DND-41 (cell line): ENCODE measurements at regions not wholly inside any gene's neighbourhood (a gene's known extent, or its start where the extent isn't known, plus 50 kb on each side); places are given as distances from the start of the nearest gene placed in this dataset.

Experiments
- ATAC-seq: fragments of 200-7000 bp; cut with Tn5 transposase; 3 replicates; pipeline ENCODE4 v1.9.1; 2021; ENCODE audit warnings: low read depth; ENCODE audit not compliant: insufficient read depth
- DNase-seq: peaks from one replicate; pipeline ENCODE4 v3.0.0-alpha.2; 2020
- H2AFZ ChIP-seq: 2 replicates; pipeline ENCODE4 v1.6.0; 2012; ENCODE audit warnings: low read depth, low read length
- H3K27ac ChIP-seq: 2 replicates; pipeline ENCODE4 v1.5.1; 2012; ENCODE audit warnings: low read length, inconsistent platforms
- H3K27me3 ChIP-seq: fragments of 200-600 bp; sonication (generic); 2 replicates; pipeline ENCODE4 v1.6.0; 2012; ENCODE audit warnings: low read length, mild to moderate bottlenecking, inconsistent platforms; ENCODE audit not compliant: insufficient read depth, poor library complexity
- H3K36me3 ChIP-seq: 2 replicates; pipeline ENCODE4 v1.5.1; 2012; ENCODE audit warnings: low read length, inconsistent platforms; ENCODE audit not compliant: insufficient read depth
- H3K4me1 ChIP-seq: 2 replicates; pipeline ENCODE4 v1.5.1; 2012; ENCODE audit warnings: mild to moderate bottlenecking, low read length; ENCODE audit not compliant: insufficient read depth
- H3K4me2 ChIP-seq: 2 replicates; pipeline ENCODE4 v1.6.0; 2012; ENCODE audit warnings: mild to moderate bottlenecking, moderate library complexity, low read length, inconsistent platforms; ENCODE audit not compliant: insufficient read depth
- H3K4me3 ChIP-seq, 2 experiments: fragments of 200-600 bp in 1 of 2; shearing (Covaris generic) in 1 of 2; 2 replicates each; pipeline ENCODE4 v1.5.1; 2012 to 2016; ENCODE audit warnings: inconsistent platforms in 2 of 2, low read length in 2 of 2, mild to moderate bottlenecking in 2 of 2, low read depth in 1 of 2, moderate library complexity in 1 of 2
- H3K79me2 ChIP-seq: 2 replicates; pipeline ENCODE4 v1.6.0; 2012; ENCODE audit warnings: low read length, inconsistent platforms; ENCODE audit not compliant: insufficient read depth
- H3K9ac ChIP-seq: 2 replicates; pipeline ENCODE4 v1.6.0; 2012; ENCODE audit warnings: low read depth, mild to moderate bottlenecking, inconsistent platforms, low read length, moderate library complexity
- H3K9me3 ChIP-seq: 2 replicates; pipeline ENCODE4 v1.5.1; 2012; ENCODE audit warnings: low read length, moderate library complexity, mild to moderate bottlenecking, inconsistent platforms; ENCODE audit not compliant: insufficient read depth, severe bottlenecking
- H4K20me1 ChIP-seq: 2 replicates; pipeline ENCODE4 v1.6.0; 2012; ENCODE audit warnings: low read length; ENCODE audit not compliant: insufficient read depth
- EZH2 ChIP-seq: IDR thresholded peaks from 3 replicates; pipeline ENCODE4 v1.6.1; 2012; ENCODE audit warnings: borderline replicate concordance, low read depth, mild to moderate bottlenecking, moderate library complexity, low read length, inconsistent platforms; ENCODE audit not compliant: severe bottlenecking
- TF ChIP-seq, protein P1 (sequence below): IDR thresholded peaks from 2 replicates; pipeline ENCODE4 v1.5.1; 2012; ENCODE audit warnings: borderline replicate concordance, low read length, moderate library complexity, mild to moderate bottlenecking; ENCODE audit not compliant: poor library complexity, severe bottlenecking; ENCODE audit errors: extremely low read depth

DNA sequence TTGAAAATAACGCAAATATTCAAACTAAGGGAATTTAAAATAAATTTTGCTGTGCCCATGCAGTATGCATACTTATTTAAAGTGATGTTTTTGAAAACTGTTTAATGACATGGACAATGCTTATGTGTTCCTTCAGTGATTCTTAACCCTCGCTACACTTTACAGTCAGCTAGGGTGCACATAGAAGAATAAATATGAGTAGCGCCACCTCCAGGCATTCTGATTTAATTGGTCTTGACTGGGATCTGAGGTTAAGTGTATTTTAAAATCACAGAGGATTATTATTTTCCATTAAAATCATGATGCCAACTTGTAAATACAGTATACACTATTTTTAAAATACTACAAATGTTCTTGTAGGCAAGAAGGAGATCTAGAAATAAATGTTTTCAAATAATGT is 373.5 kb upstream of the ADGRL4 start:
- TF ChIP-seq, protein P1, sequence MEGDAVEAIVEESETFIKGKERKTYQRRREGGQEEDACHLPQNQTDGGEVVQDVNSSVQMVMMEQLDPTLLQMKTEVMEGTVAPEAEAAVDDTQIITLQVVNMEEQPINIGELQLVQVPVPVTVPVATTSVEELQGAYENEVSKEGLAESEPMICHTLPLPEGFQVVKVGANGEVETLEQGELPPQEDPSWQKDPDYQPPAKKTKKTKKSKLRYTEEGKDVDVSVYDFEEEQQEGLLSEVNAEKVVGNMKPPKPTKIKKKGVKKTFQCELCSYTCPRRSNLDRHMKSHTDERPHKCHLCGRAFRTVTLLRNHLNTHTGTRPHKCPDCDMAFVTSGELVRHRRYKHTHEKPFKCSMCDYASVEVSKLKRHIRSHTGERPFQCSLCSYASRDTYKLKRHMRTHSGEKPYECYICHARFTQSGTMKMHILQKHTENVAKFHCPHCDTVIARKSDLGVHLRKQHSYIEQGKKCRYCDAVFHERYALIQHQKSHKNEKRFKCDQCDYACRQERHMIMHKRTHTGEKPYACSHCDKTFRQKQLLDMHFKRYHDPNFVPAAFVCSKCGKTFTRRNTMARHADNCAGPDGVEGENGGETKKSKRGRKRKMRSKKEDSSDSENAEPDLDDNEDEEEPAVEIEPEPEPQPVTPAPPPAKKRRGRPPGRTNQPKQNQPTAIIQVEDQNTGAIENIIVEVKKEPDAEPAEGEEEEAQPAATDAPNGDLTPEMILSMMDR, result no peak
- Histone ChIP-seq H3K4me2 (no peak overlapping the region), H3K4me1 (no peaks in the 10 kb centered on the region), H3K36me3 (no peaks in the 10 kb centered on the region), H3K9ac (no peak overlapping the region), H3K27ac (no peak overlapping the region), H3K9me3 (no peaks in the 10 kb centered on the region), H4K20me1 (no peaks in the 10 kb centered on the region), H2AFZ (no peak overlapping the region), H3K4me3 (no peak overlapping the region), H3K27me3 (no peaks in the 10 kb centered on the region), H3K79me2 (no peaks in the 10 kb centered on the region)
- DNase-seq, result no peak
- no peak for ATAC-seq

DNA sequence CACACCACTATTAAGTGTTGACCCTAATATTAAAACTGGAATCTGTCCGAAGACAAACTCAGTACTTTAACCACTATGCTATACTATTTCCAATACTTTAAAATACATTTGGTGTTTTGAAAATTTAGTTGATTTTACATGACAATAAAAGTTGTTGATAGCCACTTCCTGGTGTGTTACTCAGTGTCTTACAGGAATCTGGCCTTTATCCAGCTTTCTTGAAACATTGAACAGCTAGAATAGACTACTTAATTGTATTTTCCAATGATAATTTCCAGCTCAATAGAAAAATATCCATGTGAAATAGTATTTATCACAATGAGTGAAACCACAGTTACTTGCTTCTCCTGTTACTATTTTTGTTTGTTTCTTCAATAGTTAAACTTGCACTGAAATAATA is 369.6 kb upstream of the ADGRL4 start:
- no peak overlapping the region for H3K4me2 ChIP-seq
- TF ChIP-seq, protein P1, result no peak
- no peak for ATAC-seq
- H3K27ac ChIP-seq, result no peak overlapping the region
- no peak overlapping the region for H3K9ac ChIP-seq
- no peaks in the 10 kb centered on the region for H3K9me3 ChIP-seq
- H3K4me3 ChIP-seq, result no peak overlapping the region
- H3K36me3 ChIP-seq, result no peaks in the 10 kb centered on the region
- no peaks in the 10 kb centered on the region for H3K79me2 ChIP-seq
- no peaks in the 10 kb centered on the region for H3K27me3 ChIP-seq
- no peak overlapping the region for H2AFZ ChIP-seq
- no peaks in the 10 kb centered on the region for H4K20me1 ChIP-seq
- no peaks in the 10 kb centered on the region for H3K4me1 ChIP-seq
- no peak for DNase-seq

DNA sequence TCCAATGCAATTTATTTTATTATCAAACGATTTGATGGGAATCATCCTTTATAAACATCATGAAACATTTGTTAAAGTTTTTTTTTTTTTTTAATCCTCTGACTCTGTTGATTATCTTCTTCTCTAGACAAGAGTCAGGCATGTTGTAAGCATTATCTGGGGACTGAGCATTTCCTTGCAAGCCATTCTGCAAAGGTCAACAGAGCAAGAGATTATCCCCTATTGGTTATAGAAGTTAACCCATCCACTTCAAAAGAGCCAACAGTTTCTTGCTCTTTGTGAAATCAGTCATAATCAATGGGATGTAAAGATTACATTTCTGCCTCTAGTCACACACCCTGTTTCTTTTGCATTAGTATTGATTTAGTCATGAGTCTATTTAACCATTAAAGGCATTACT is 368.8 kb upstream of the ADGRL4 start:
- Histone ChIP-seq H3K4me1 (no peaks in the 10 kb centered on the region), H3K9ac (no peak overlapping the region)

GRCh38 chr1:79374397-79374796 is 367.9 kb upstream of the ADGRL4 start:
- H3K4me3 ChIP-seq, result no peak overlapping the region
- H4K20me1 ChIP-seq, result no peaks in the 10 kb centered on the region
- no peaks in the 10 kb centered on the region for H3K4me1 ChIP-seq
- H3K79me2 ChIP-seq, result no peaks in the 10 kb centered on the region
- ATAC-seq (no peak), DNase-seq (no peak)
- H3K36me3 ChIP-seq, result no peaks in the 10 kb centered on the region
- H3K9me3 ChIP-seq, result no peaks in the 10 kb centered on the region
- H3K4me2 ChIP-seq, result no peak overlapping the region
- no peaks in the 10 kb centered on the region for H3K27me3 ChIP-seq
- H3K27ac ChIP-seq, result no peak overlapping the region
- no peak overlapping the region for H2AFZ ChIP-seq
- no peak overlapping the region for H3K9ac ChIP-seq
- TF ChIP-seq, protein P1, result no peak
- no peak for TF ChIP-seq EZH2

More for the DNA sequence above, 368.8 kb upstream of the ADGRL4 start:
- H3K27ac ChIP-seq, result no peak overlapping the region
- H3K9me3 ChIP-seq, result no peaks in the 10 kb centered on the region
- no peaks in the 10 kb centered on the region for H3K79me2 ChIP-seq
- ATAC-seq (no peak), DNase-seq (no peak)
- H3K36me3 ChIP-seq, result no peaks in the 10 kb centered on the region
- no peaks in the 10 kb centered on the region for H4K20me1 ChIP-seq
- no peak overlapping the region for H3K4me3 ChIP-seq
- TF ChIP-seq, protein P1, result no peak
- no peak for TF ChIP-seq EZH2
- no peak overlapping the region for H2AFZ ChIP-seq
- H3K27me3 ChIP-seq, result no peaks in the 10 kb centered on the region
- no peak overlapping the region for H3K4me2 ChIP-seq
